ENCODE measurements at regions not wholly inside any gene's neighbourhood (a gene's known extent, or its start where the extent isn't known, plus 50 kb on each side); places are given as distances from the start of the nearest gene placed in this dataset.

- ATAC-seq (ENCODE audit: low FRiP score) (no peak), DNase-seq (no peak)
- Histone ChIP-seq H3K36me3 (ENCODE audit: control insufficient read depth in 1 of 2, insufficient read depth in 2 of 2, low read length in 1 of 2) (no peaks in the 10 kb centered on the region), H3K4me1 (ENCODE audit: control insufficient read depth in 1 of 2, insufficient read depth in 2 of 2, low read length in 2 of 2) (no peaks in the 10 kb centered on the region), H3K4me3 (ENCODE audit: low read length in 2 of 2) (no peak overlapping the region), H3K27me3 (ENCODE audit: control insufficient read depth in 1 of 2, insufficient read depth in 2 of 2, low read length in 1 of 2) (no peaks in the 10 kb centered on the region), H3K27ac (ENCODE audit: low read depth in 1 of 2, low read length in 2 of 2) (no peak overlapping the region), H3K9me3 (ENCODE audit: control insufficient read depth, low read length) (no peaks in the 10 kb centered on the region)
- intact Hi-C loops (cut with DNase I) = no loop called here
- 91 to 92% methylated on average over 2 of the region's 2 CpGs for WGBS, 2 donors
Observed at GRCh38 chr3:176683382-176683781, 513.9 kb downstream of the TBL1XR1 start.

- H3K27ac ChIP-seq (ENCODE audit: low read depth in 1 of 2, low read length in 2 of 2) = peak overlapping the region in 1 of 2 donors; percentile 57
- no peaks in the 10 kb centered on the region for H3K27me3 ChIP-seq (ENCODE audit: control insufficient read depth in 1 of 2, insufficient read depth in 2 of 2, low read length in 1 of 2)
- intact Hi-C loops (cut with DNase I) = no loop called here
- no peaks in the 10 kb centered on the region for H3K9me3 ChIP-seq (ENCODE audit: control insufficient read depth, low read length)
- WGBS, 2 donors = 5 to 6% methylated on average over 8 of the region's 8 CpGs
- H3K4me1 ChIP-seq (ENCODE audit: control insufficient read depth in 1 of 2, insufficient read depth in 2 of 2, low read length in 2 of 2) = no peaks in the 10 kb centered on the region
- DNase-seq = no peak
- H3K4me3 ChIP-seq (ENCODE audit: low read length in 2 of 2) = no peak overlapping the region
- no peaks in the 10 kb centered on the region for H3K36me3 ChIP-seq (ENCODE audit: control insufficient read depth in 1 of 2, insufficient read depth in 2 of 2, low read length in 1 of 2)
- ATAC-seq (ENCODE audit: low FRiP score) = peak; percentile 84
Observed at GRCh38 chr3:176663837-176664831, 533.1 kb downstream of the TBL1XR1 start.

GRCh38 chr3:176663387-176663786, 533.9 kb downstream of the TBL1XR1 start:
- H3K9me3 ChIP-seq (ENCODE audit: control insufficient read depth, low read length) = no peaks in the 10 kb centered on the region
- H3K27ac ChIP-seq (ENCODE audit: low read depth in 1 of 2, low read length in 2 of 2) = no peak overlapping the region
- DNase-seq (no peak), ATAC-seq (ENCODE audit: low FRiP score) (no peak)
- no peak overlapping the region for H3K4me3 ChIP-seq (ENCODE audit: low read length in 2 of 2)
- intact Hi-C loops (cut with DNase I) = no loop called here
- H3K27me3 ChIP-seq (ENCODE audit: control insufficient read depth in 1 of 2, insufficient read depth in 2 of 2, low read length in 1 of 2) = no peaks in the 10 kb centered on the region
- no peaks in the 10 kb centered on the region for H3K4me1 ChIP-seq (ENCODE audit: control insufficient read depth in 1 of 2, insufficient read depth in 2 of 2, low read length in 2 of 2)
- H3K36me3 ChIP-seq (ENCODE audit: control insufficient read depth in 1 of 2, insufficient read depth in 2 of 2, low read length in 1 of 2) = no peaks in the 10 kb centered on the region
- 64 to 69% methylated on average over 1 of the region's 1 CpG for WGBS, 2 donors

GRCh38 chr3:176661432-176661964, 535.8 kb downstream of the TBL1XR1 start:
- Histone ChIP-seq H3K4me1 (ENCODE audit: control insufficient read depth in 1 of 2, insufficient read depth in 2 of 2, low read length in 2 of 2) (no peaks in the 10 kb centered on the region), H3K36me3 (ENCODE audit: control insufficient read depth in 1 of 2, insufficient read depth in 2 of 2, low read length in 1 of 2) (no peaks in the 10 kb centered on the region), H3K9me3 (ENCODE audit: control insufficient read depth, low read length) (no peaks in the 10 kb centered on the region), H3K27ac (ENCODE audit: low read depth in 1 of 2, low read length in 2 of 2) (no peak overlapping the region), H3K4me3 (ENCODE audit: low read length in 2 of 2) (no peak overlapping the region), H3K27me3 (ENCODE audit: control insufficient read depth in 1 of 2, insufficient read depth in 2 of 2, low read length in 1 of 2) (no peaks in the 10 kb centered on the region)
- DNase-seq (no peak), ATAC-seq (ENCODE audit: low FRiP score) (no peak)
- 92 to 94% methylated on average over 2 of the region's 2 CpGs for WGBS, 2 donors
- intact Hi-C loops (cut with DNase I) = no loop called here

- ATAC-seq (ENCODE audit: low FRiP score) = no peak
- intact Hi-C loops (cut with DNase I) = no loop called here
- Histone ChIP-seq H3K27ac (ENCODE audit: low read depth in 1 of 2, low read length in 2 of 2) (no peak overlapping the region), H3K36me3 (ENCODE audit: control insufficient read depth in 1 of 2, insufficient read depth in 2 of 2, low read length in 1 of 2) (no peaks in the 10 kb centered on the region), H3K9me3 (ENCODE audit: control insufficient read depth, low read length) (no peaks in the 10 kb centered on the region), H3K4me3 (ENCODE audit: low read length in 2 of 2) (no peak overlapping the region), H3K4me1 (ENCODE audit: control insufficient read depth in 1 of 2, insufficient read depth in 2 of 2, low read length in 2 of 2) (no peaks in the 10 kb centered on the region), H3K27me3 (ENCODE audit: control insufficient read depth in 1 of 2, insufficient read depth in 2 of 2, low read length in 1 of 2) (no peaks in the 10 kb centered on the region)
- no peak for DNase-seq
- 73 to 78% methylated on average over 5 of the region's 5 CpGs for WGBS, 2 donors
Observed at GRCh38 chr3:176655404-176656094, 541.7 kb downstream of the TBL1XR1 start.

- 85 to 86% methylated on average over 3 of the region's 3 CpGs for WGBS, 2 donors
- no peak for DNase-seq
Observed at GRCh38 chr3:176651622-176652021, 545.7 kb downstream of the TBL1XR1 start.

GRCh38 chr3:176650478-176650877, 546.8 kb downstream of the TBL1XR1 start:
- 44 to 47% methylated on average over 2 of the region's 2 CpGs for WGBS, 2 donors
- no peaks in the 10 kb centered on the region for H3K36me3 ChIP-seq (ENCODE audit: control insufficient read depth in 1 of 2, insufficient read depth in 2 of 2, low read length in 1 of 2)
- no peaks in the 10 kb centered on the region for H3K4me1 ChIP-seq (ENCODE audit: control insufficient read depth in 1 of 2, insufficient read depth in 2 of 2, low read length in 2 of 2)
- H3K27ac ChIP-seq (ENCODE audit: low read depth in 1 of 2, low read length in 2 of 2) = no peak overlapping the region
- ATAC-seq (ENCODE audit: low FRiP score) (no peak), DNase-seq (no peak)
- no peaks in the 10 kb centered on the region for H3K9me3 ChIP-seq (ENCODE audit: control insufficient read depth, low read length)
- no peak overlapping the region for H3K4me3 ChIP-seq (ENCODE audit: low read length in 2 of 2)
- H3K27me3 ChIP-seq (ENCODE audit: control insufficient read depth in 1 of 2, insufficient read depth in 2 of 2, low read length in 1 of 2) = no peaks in the 10 kb centered on the region
- intact Hi-C loops (cut with DNase I) = no loop called here

More at GRCh38 chr3:176651622-176652021, 545.7 kb downstream of the TBL1XR1 start:
- ATAC-seq (ENCODE audit: low FRiP score) = no peak
- no peaks in the 10 kb centered on the region for H3K36me3 ChIP-seq (ENCODE audit: control insufficient read depth in 1 of 2, insufficient read depth in 2 of 2, low read length in 1 of 2)
- no peaks in the 10 kb centered on the region for H3K27me3 ChIP-seq (ENCODE audit: control insufficient read depth in 1 of 2, insufficient read depth in 2 of 2, low read length in 1 of 2)
- H3K4me1 ChIP-seq (ENCODE audit: control insufficient read depth in 1 of 2, insufficient read depth in 2 of 2, low read length in 2 of 2) = no peaks in the 10 kb centered on the region
- no peak overlapping the region for H3K27ac ChIP-seq (ENCODE audit: low read depth in 1 of 2, low read length in 2 of 2)
- no peak overlapping the region for H3K4me3 ChIP-seq (ENCODE audit: low read length in 2 of 2)
- intact Hi-C loops (cut with DNase I) = no loop called here
- no peaks in the 10 kb centered on the region for H3K9me3 ChIP-seq (ENCODE audit: control insufficient read depth, low read length)

- no peak for DNase-seq
Observed at GRCh38 chr3:176647987-176648386, 549.3 kb downstream of the TBL1XR1 start.

More at GRCh38 chr3:176647987-176648386, 549.3 kb downstream of the TBL1XR1 start:
- H3K27me3 ChIP-seq (ENCODE audit: control insufficient read depth in 1 of 2, insufficient read depth in 2 of 2, low read length in 1 of 2) = no peaks in the 10 kb centered on the region
- no peaks in the 10 kb centered on the region for H3K36me3 ChIP-seq (ENCODE audit: control insufficient read depth in 1 of 2, insufficient read depth in 2 of 2, low read length in 1 of 2)
- H3K4me3 ChIP-seq (ENCODE audit: low read length in 2 of 2) = no peak overlapping the region
- ATAC-seq (ENCODE audit: low FRiP score) = no peak
- H3K4me1 ChIP-seq (ENCODE audit: control insufficient read depth in 1 of 2, insufficient read depth in 2 of 2, low read length in 2 of 2) = no peaks in the 10 kb centered on the region
- intact Hi-C loops (cut with DNase I) = no loop called here
- H3K27ac ChIP-seq (ENCODE audit: low read depth in 1 of 2, low read length in 2 of 2) = no peak overlapping the region
- H3K9me3 ChIP-seq (ENCODE audit: control insufficient read depth, low read length) = no peaks in the 10 kb centered on the region

All from aorta (tissue), 5 donors.